Amygdala (tissue), 56 donors: ENCODE measurements at regions not wholly inside any gene's neighbourhood (a gene's known extent, or its start where the extent isn't known, plus 50 kb on each side); places are given as distances from the start of the nearest gene placed in this dataset.
A peak's percentile ranks its signal among the peaks of the same experiment; 100 is the strongest.

Experiments
- DNase-seq, 56 donors: peaks; one replicate each; lab custom pipeline; 2025; lab: John Stamatoyannopoulos, UW

- DNase-seq: no peak
These were observed 323.7 kb upstream of the IGFBP3 start for GRCh38 chr7:46244757-46245156.

GRCh38 chr7:46243406-46243805, 322.3 kb upstream of the IGFBP3 start:
- no peak for DNase-seq

DNA sequence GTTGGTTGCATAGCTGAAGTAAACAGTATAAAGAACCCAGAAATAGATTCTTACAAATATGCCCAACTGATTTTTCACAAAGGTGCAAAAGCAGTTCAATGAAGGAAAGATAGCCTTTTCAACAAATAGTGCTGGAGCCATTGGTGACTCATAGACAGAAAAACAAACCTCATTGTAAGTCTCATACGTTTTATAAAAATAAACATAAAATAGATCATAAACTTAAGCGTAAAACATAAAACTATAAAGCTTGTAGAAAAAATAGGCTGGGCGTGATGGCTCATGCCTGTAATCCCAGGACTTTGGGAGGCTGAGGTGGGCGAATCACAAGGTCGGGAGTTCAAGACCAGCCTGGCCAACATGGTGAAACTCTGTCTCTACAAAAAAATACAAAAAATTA, 318.8 kb upstream of the IGFBP3 start:
- DNase-seq: no peak

DNA sequence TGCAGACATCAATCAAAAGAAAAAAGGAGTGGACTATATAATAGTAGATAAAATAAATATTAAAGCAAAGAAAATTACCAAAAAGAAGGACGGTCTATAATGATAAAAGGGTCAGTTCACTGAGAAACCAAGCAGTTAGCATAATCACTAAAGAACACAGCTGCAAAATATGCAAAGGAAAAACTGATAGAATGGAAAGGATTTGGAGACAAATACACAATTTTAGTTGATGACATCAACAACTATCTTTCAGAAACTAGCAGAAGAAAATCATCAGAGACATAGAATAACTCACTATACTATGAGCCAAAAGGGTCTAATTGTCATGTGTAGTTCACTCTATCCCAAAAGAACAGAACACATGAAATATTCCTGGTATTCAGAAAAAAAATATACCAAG, 316.4 kb upstream of the IGFBP3 start:
- no peak for DNase-seq

GRCh38 chr7:46233585-46234329, 312.7 kb upstream of the IGFBP3 start:
- no peak for DNase-seq

DNA sequence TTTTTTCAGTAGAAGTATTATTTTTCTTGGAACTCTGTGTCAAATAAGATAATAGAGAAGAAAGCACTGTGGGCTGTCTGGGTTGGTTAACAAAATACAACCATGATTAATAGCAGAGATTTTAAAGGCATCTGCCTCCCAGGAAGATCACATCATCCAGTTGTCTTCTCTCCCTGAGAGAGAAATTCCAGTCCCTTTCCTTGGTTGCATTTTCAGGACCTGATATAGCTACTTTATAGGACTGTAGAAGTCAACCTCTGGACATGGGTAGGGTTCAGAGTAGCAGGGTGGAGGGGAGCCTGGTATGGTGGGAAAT, 309.9 kb upstream of the IGFBP3 start:
- DNase-seq: no peak

- no peak for DNase-seq
These were observed 309.4 kb upstream of the IGFBP3 start for GRCh38 chr7:46230298-46230989.

GRCh38 chr7:46229409-46229808, 308.3 kb upstream of the IGFBP3 start:
- no peak for DNase-seq

GRCh38 chr7:46226860-46227259, 305.8 kb upstream of the IGFBP3 start:
- DNase-seq: no peak

GRCh38 chr7:46224363-46224762, 303.3 kb upstream of the IGFBP3 start:
- DNase-seq: no peak

DNA sequence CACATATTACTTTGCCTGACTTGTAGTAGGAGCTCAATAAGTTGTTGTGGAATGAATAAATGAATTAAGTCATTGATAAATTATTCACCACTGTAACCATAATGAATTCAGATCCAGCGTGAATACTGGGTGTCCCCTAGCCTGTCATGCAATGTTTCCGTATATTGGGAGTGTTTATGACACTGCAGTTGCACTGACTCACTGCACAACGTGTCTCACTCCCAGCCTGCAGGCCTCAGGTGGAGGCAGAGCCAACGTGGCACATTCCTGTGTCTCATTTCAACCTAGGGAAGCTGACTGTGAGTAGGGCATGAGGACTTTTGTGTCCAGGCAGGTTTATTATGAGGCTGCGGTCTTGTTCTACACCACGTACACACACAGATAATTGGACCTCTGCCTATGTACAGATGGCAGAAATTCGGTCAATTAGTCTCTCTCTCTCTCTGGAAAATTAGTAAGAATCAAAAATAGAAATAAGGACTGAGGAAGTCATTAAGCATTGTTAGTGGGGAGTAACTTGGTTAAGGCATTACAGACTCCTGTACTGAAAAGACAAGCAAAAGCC, 299.1 kb upstream of the IGFBP3 start:
- DNase-seq: no peak

- no peak for DNase-seq
These were observed 297.6 kb upstream of the IGFBP3 start for GRCh38 chr7:46218461-46219200.

GRCh38 chr7:46215987-46216567, 295.0 kb upstream of the IGFBP3 start:
- peak in 3 of 56 donors; percentile 3 to 65 (median 14) for DNase-seq

GRCh38 chr7:46214526-46214925, 293.5 kb upstream of the IGFBP3 start:
- DNase-seq: no peak

DNA sequence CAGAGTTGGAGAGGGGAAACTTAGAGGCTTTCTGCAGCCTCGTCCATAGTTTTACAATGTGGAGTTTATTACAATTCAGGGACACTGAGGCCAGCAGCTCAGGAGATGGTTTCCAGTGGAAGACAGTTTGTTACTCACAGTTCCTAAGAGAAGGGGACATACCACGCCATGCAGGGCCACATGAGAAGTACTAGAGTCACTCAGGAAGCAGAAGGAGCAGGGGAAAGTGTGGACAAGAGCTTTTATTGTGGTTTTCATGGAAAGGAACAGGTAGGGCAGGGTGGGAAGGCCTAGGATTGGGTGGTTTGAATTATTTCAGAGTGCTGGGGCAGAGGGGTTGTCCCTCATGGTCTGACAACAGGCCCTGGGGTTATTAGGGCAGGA, 292.1 kb upstream of the IGFBP3 start:
- no peak for DNase-seq

DNA sequence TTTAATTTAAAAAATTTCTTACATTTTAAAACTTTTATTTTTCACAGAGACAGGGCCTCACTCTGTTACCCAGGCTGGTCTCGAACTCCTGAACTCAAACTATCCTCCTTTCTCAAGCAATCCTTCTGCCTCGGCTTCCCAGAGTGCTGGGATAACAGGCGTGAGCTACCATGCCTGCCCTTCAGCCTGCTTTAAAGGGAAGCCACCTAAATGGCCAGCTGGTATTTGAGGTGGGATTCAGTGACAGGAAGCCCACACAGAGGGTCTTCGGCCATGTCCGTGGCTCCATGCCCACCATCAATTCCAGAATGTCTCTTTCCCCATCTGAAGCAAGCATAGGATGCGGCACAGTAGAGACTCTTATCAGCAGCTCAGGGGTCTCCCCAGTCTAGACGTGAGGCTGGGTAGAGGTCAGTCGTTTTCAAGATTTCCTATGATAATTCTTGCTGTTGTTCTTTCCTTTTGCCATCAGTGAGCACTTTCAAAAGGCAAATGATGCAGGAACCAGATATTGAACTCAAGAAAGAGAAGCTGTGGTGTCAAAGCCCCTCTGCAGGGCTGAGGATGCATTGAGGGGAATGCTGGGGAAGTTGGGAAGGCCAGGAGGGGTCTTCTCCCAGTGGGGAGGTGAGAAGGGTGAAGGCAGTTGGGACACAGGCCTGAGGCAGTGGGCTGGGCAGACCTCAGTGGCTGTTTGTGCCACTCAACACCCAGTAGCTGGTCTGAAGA, 291.5 kb upstream of the IGFBP3 start:
- DNase-seq: no peak

DNA sequence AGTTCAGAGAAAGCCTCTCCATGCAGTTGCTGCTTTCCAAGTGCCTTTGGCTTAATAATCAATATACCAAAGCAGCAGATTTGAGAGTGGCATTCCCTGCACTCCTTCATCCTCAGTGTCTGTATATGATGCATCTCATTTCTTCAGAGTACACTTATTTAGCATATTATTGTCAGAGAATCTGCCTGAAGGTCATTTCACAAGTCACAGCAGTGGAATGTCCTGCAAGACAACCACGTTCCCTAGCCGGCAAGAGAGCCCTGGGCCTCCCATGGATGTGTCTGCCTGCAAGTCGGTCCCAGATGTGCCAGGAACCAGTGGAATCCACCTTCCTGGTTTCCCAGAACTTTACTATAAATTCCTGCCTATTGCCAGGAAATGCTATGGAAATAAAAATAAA, 289.4 kb upstream of the IGFBP3 start:
- DNase-seq: no peak

- DNase-seq: no peak
These were observed 288.7 kb upstream of the IGFBP3 start for GRCh38 chr7:46209611-46210388.
